HEK293 (cell line): ENCODE measurements at regions not wholly inside any gene's neighbourhood (a gene's known extent, or its start where the extent isn't known, plus 50 kb on each side); places are given as distances from the start of the nearest gene placed in this dataset.

ENCODE experiments used
- SP2 ChIP-seq: fragments of 450-650 bp; formaldehyde crosslinking; IDR thresholded peaks from 2 replicates; pipeline ENCODE4 v1.5.1; 2016; ENCODE audit warnings: missing biosample characterization, missing genetic modification characterization
- ZBTB17 ChIP-seq: fragments of 450-650 bp; formaldehyde crosslinking; IDR thresholded peaks from 2 replicates; pipeline ENCODE4 v1.5.1; 2016; ENCODE audit warnings: missing biosample characterization, missing genetic modification characterization
- ZBTB21 ChIP-seq: fragments of 450-650 bp; formaldehyde crosslinking; IDR thresholded peaks from 2 replicates; pipeline ENCODE4 v1.5.1; 2017; ENCODE audit warnings: missing biosample characterization, missing genetic modification characterization
- ZNF138 ChIP-seq: fragments of 450-650 bp; formaldehyde crosslinking; IDR thresholded peaks from 2 replicates; pipeline ENCODE4 v1.5.1; 2016; ENCODE audit warnings: missing biosample characterization, missing genetic modification characterization, borderline replicate concordance
- ZNF350 ChIP-seq: fragments of 450-650 bp; formaldehyde crosslinking; IDR thresholded peaks from 2 replicates; pipeline ENCODE4 v1.5.0; 2017; ENCODE audit warnings: missing biosample characterization, mild to moderate bottlenecking, missing genetic modification characterization
- ZNF792 ChIP-seq: fragments of 450-650 bp; formaldehyde crosslinking; IDR thresholded peaks from 2 replicates; pipeline ENCODE4 v1.5.1; 2016; ENCODE audit warnings: missing biosample characterization, missing genetic modification characterization
- ZNF837 ChIP-seq: fragments of 450-650 bp; formaldehyde crosslinking; IDR thresholded peaks from 2 replicates; pipeline ENCODE4 v1.5.1; 2016; ENCODE audit warnings: missing biosample characterization, missing genetic modification characterization
- TF ChIP-seq, protein P1 (sequence below): fragments of 450-650 bp; formaldehyde crosslinking; IDR thresholded peaks from 2 replicates; pipeline ENCODE4 v1.5.1; 2016; ENCODE audit warnings: missing biosample characterization, missing genetic modification characterization

DNA sequence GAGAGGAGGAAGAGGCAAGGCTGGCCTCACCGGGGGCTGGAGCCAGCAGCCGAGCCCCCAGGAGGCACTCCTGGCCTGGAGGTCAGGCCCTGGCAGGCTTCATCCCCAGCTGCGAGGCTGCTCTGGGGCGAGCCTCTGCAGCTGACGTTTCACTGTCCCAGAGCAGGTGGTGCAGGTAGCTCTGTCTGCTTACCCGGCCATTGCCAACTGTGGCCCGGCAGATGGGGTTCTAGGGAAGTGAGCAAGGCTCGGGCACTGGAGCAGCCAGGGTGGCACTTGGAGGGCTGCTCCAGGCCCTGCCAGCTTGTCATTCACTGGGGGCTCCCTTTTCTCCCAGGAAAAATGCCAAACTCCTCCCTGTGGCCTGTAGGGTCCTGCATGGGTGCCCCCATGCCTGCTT lies 118.7 kb upstream of the ANO1 start:
- no peak for TF ChIP-seq ZBTB21 (tag by site-specific recombination)
- TF ChIP-seq, protein P1, sequence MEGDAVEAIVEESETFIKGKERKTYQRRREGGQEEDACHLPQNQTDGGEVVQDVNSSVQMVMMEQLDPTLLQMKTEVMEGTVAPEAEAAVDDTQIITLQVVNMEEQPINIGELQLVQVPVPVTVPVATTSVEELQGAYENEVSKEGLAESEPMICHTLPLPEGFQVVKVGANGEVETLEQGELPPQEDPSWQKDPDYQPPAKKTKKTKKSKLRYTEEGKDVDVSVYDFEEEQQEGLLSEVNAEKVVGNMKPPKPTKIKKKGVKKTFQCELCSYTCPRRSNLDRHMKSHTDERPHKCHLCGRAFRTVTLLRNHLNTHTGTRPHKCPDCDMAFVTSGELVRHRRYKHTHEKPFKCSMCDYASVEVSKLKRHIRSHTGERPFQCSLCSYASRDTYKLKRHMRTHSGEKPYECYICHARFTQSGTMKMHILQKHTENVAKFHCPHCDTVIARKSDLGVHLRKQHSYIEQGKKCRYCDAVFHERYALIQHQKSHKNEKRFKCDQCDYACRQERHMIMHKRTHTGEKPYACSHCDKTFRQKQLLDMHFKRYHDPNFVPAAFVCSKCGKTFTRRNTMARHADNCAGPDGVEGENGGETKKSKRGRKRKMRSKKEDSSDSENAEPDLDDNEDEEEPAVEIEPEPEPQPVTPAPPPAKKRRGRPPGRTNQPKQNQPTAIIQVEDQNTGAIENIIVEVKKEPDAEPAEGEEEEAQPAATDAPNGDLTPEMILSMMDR: no peak
- no peak for TF ChIP-seq ZNF138 (tag by site-specific recombination)
- no peak for TF ChIP-seq ZNF792 (tag by site-specific recombination)
- no peak for TF ChIP-seq ZNF837 (tag by site-specific recombination)
- no peak for TF ChIP-seq ZNF350
- TF ChIP-seq SP2 (tag by site-specific recombination): no peak
- no peak for TF ChIP-seq ZBTB17 (tag by site-specific recombination)
